Thymus (tissue), 11 donors: ENCODE measurements at regions not wholly inside any gene's neighbourhood (a gene's known extent, or its start where the extent isn't known, plus 50 kb on each side); places are given as distances from the start of the nearest gene placed in this dataset.

ENCODE experiments used
- DNase-seq, 9 donors: peaks; one replicate each; pipeline ENCODE4 v3.0.0-alpha.2; 2013; ENCODE audit warnings: low spot score in 9 of 9, low read depth in 6 of 9, missing footprints in 1 of 9
- H3K27ac ChIP-seq, 2 donors: one replicate each; pipeline ENCODE4 v1.5.1; 2013; ENCODE audit warnings: control low read depth in 1 of 2, low read depth in 1 of 2, low read length in 1 of 2, mild to moderate bottlenecking in 1 of 2, moderate library complexity in 1 of 2
- H3K27me3 ChIP-seq, 2 donors: one replicate each; pipeline ENCODE4 v1.5.1; 2013; ENCODE audit warnings: low read length in 1 of 2; ENCODE audit not compliant: control insufficient read depth in 2 of 2, insufficient read depth in 1 of 2
- H3K36me3 ChIP-seq, 2 donors: one replicate each; pipeline ENCODE4 v1.5.1; 2013; ENCODE audit warnings: low read length in 1 of 2, mild to moderate bottlenecking in 1 of 2, moderate library complexity in 1 of 2; ENCODE audit not compliant: control insufficient read depth in 2 of 2, insufficient read depth in 2 of 2
- H3K4me1 ChIP-seq, 2 donors: one replicate each; pipeline ENCODE4 v1.5.1; 2013; ENCODE audit warnings: low read length in 2 of 2; ENCODE audit not compliant: control insufficient read depth in 2 of 2, insufficient read depth in 2 of 2
- H3K4me3 ChIP-seq, 2 donors: one replicate each; pipeline ENCODE4 v1.5.1; 2013; ENCODE audit warnings: low read length in 2 of 2, control low read depth in 1 of 2, mild to moderate bottlenecking in 1 of 2
- H3K9me3 ChIP-seq, 2 donors: one replicate each; pipeline ENCODE4 v1.5.1; 2013; ENCODE audit warnings: low read length in 1 of 2, mild to moderate bottlenecking in 1 of 2; ENCODE audit not compliant: control insufficient read depth in 2 of 2, insufficient read depth in 1 of 2
- WGBS: extraction: QIAGEN DNeasy Blood & Tissue Kit; methylation state at CpG from one replicate; pipeline ENCODE4 v1.1.7; 2013; 5-methylcytosine and 5-hydroxymethylcytosine counted together
- donor health status: healthy.

GRCh38 chr7:26551740-26552139 lies 260.1 kb downstream of the SNX10 start:
- Histone ChIP-seq H3K36me3 (no peaks in the 10 kb centered on the region), H3K9me3 (no peaks in the 10 kb centered on the region), H3K4me1 (peaks cover 0 to 11% of the 10 kb centered on the region in 2 donors), H3K4me3 (no peak overlapping the region), H3K27ac (no peak overlapping the region), H3K27me3 (no peaks in the 10 kb centered on the region)
- DNase-seq, result no peak
- WGBS, result 97% methylated on average over 9 of the region's 9 CpGs

- no peaks in the 10 kb centered on the region for H3K9me3 ChIP-seq
- 27% methylated on average over 2 of the region's 2 CpGs for WGBS
- DNase-seq, result no peak
Observed at GRCh38 chr7:26553128-26553527, 261.5 kb downstream of the SNX10 start.

GRCh38 chr7:26553582-26553981 lies 261.9 kb downstream of the SNX10 start:
- DNase-seq, result no peak
- no peaks in the 10 kb centered on the region for H3K27me3 ChIP-seq
- no peak overlapping the region for H3K4me3 ChIP-seq
- H3K4me1 ChIP-seq, result peaks cover 0 to 11% of the 10 kb centered on the region in 2 donors
- no peaks in the 10 kb centered on the region for H3K9me3 ChIP-seq
- no peaks in the 10 kb centered on the region for H3K36me3 ChIP-seq
- no peak overlapping the region for H3K27ac ChIP-seq
- 97% methylated on average over 3 of the region's 3 CpGs for WGBS

More at GRCh38 chr7:26553128-26553527, 261.5 kb downstream of the SNX10 start:
- H3K36me3 ChIP-seq, result no peaks in the 10 kb centered on the region
- H3K4me1 ChIP-seq, result peaks cover 0 to 11% of the 10 kb centered on the region in 2 donors
- H3K27me3 ChIP-seq, result no peaks in the 10 kb centered on the region
- H3K27ac ChIP-seq, result no peak overlapping the region
- no peak overlapping the region for H3K4me3 ChIP-seq

- no peaks in the 10 kb centered on the region for H3K36me3 ChIP-seq
- H3K27me3 ChIP-seq, result no peaks in the 10 kb centered on the region
- H3K9me3 ChIP-seq, result no peaks in the 10 kb centered on the region
- H3K4me1 ChIP-seq, result peaks cover 0 to 2% of the 10 kb centered on the region in 2 donors
- no peak overlapping the region for H3K27ac ChIP-seq
- WGBS, result 51% methylated on average over 3 of the region's 3 CpGs
- no peak overlapping the region for H3K4me3 ChIP-seq
- no peak for DNase-seq
Observed at GRCh38 chr7:26554952-26555351, 263.3 kb downstream of the SNX10 start.

- DNase-seq, result no peak
- Histone ChIP-seq H3K36me3 (no peaks in the 10 kb centered on the region), H3K27me3 (no peaks in the 10 kb centered on the region), H3K4me3 (no peak overlapping the region), H3K4me1 (no peaks in the 10 kb centered on the region), H3K27ac (no peak overlapping the region), H3K9me3 (no peaks in the 10 kb centered on the region)
- WGBS, result 77% methylated on average over 12 of the region's 12 CpGs
Observed at GRCh38 chr7:26556061-26556881, 264.6 kb downstream of the SNX10 start.

- no peaks in the 10 kb centered on the region for H3K27me3 ChIP-seq
- no peak overlapping the region for H3K4me3 ChIP-seq
- no peak overlapping the region for H3K27ac ChIP-seq
- H3K9me3 ChIP-seq, result no peaks in the 10 kb centered on the region
- H3K36me3 ChIP-seq, result no peaks in the 10 kb centered on the region
- 83% methylated on average over 5 of the region's 5 CpGs for whole genome bisulfite sequencing
- no peaks in the 10 kb centered on the region for H3K4me1 ChIP-seq
- no peak for DNase-seq
Observed at GRCh38 chr7:26560526-26561256, 269.0 kb downstream of the SNX10 start.

GRCh38 chr7:26562841-26563240 lies 271.2 kb downstream of the SNX10 start:
- DNase-seq, result no peak
- Histone ChIP-seq H3K9me3 (no peaks in the 10 kb centered on the region), H3K27ac (no peak overlapping the region), H3K36me3 (no peaks in the 10 kb centered on the region), H3K4me3 (no peak overlapping the region), H3K27me3 (no peaks in the 10 kb centered on the region), H3K4me1 (no peaks in the 10 kb centered on the region)
- 89% methylated on average over 3 of the region's 3 CpGs for WGBS

- Histone ChIP-seq H3K36me3 (no peaks in the 10 kb centered on the region), H3K4me3 (no peak overlapping the region), H3K4me1 (no peaks in the 10 kb centered on the region), H3K27me3 (no peaks in the 10 kb centered on the region), H3K9me3 (no peaks in the 10 kb centered on the region), H3K27ac (no peak overlapping the region)
- WGBS, result 95% methylated on average over 1 of the region's 1 CpG
- no peak for DNase-seq
Observed at GRCh38 chr7:26563406-26563805, 271.7 kb downstream of the SNX10 start.

GRCh38 chr7:26567266-26567665 lies 275.6 kb downstream of the SNX10 start:
- Histone ChIP-seq H3K4me3 (no peak overlapping the region), H3K36me3 (no peaks in the 10 kb centered on the region), H3K4me1 (no peaks in the 10 kb centered on the region), H3K27me3 (no peaks in the 10 kb centered on the region), H3K27ac (no peak overlapping the region), H3K9me3 (no peaks in the 10 kb centered on the region)
- no peak for DNase-seq
- 73% methylated on average over 4 of the region's 4 CpGs for WGBS
